Osteoblast (primary cell): ENCODE measurements at regions not wholly inside any gene's neighbourhood (a gene's known extent, or its start where the extent isn't known, plus 50 kb on each side); places are given as distances from the start of the nearest gene placed in this dataset.

Source experiments
- DNase-seq: peaks from one replicate; pipeline ENCODE4 v3.0.0; 2011; ENCODE audit warnings: low spot score, mixed read lengths; ENCODE audit not compliant: insufficient read length; ENCODE audit errors: missing footprints
- H2AFZ ChIP-seq: 2 replicates; pipeline ENCODE4 v1.6.0; 2011; ENCODE audit warnings: mild to moderate bottlenecking, low read length
- H3K27ac ChIP-seq: 2 replicates; pipeline ENCODE4 v1.5.1; 2011; ENCODE audit warnings: mild to moderate bottlenecking, low read depth, low read length, moderate library complexity
- H3K27me3 ChIP-seq: 2 replicates; pipeline ENCODE4 v1.6.0; 2012; ENCODE audit warnings: mild to moderate bottlenecking, control low read depth, inconsistent platforms, low read length, moderate library complexity; ENCODE audit not compliant: insufficient read depth
- H3K36me3 ChIP-seq: 2 replicates; pipeline ENCODE4 v1.5.1; 2011; ENCODE audit warnings: mild to moderate bottlenecking, low read length, control low read depth, moderate library complexity; ENCODE audit not compliant: insufficient read depth
- H3K4me1 ChIP-seq: 2 replicates; pipeline ENCODE4 v1.5.1; 2011; ENCODE audit warnings: mild to moderate bottlenecking, low read length, control low read depth, moderate library complexity; ENCODE audit not compliant: insufficient read depth
- H3K4me2 ChIP-seq: 2 replicates; pipeline ENCODE4 v1.6.0; 2011; ENCODE audit warnings: mild to moderate bottlenecking, low read length; ENCODE audit not compliant: insufficient read depth
- H3K4me3 ChIP-seq: fragments of 200-600 bp; sonication (generic); 3 replicates; pipeline ENCODE4 v1.5.1; 2012; ENCODE audit warnings: mild to moderate bottlenecking, low read length, inconsistent platforms; ENCODE audit not compliant: insufficient read depth
- H3K79me2 ChIP-seq: 2 replicates; pipeline ENCODE4 v1.6.0; 2012; ENCODE audit warnings: mild to moderate bottlenecking, low read length, control low read depth, inconsistent platforms; ENCODE audit not compliant: insufficient read depth
- H3K9me3 ChIP-seq: 2 replicates; pipeline ENCODE4 v1.5.1; 2011; ENCODE audit warnings: low read depth, low read length, control low read depth
- H4K20me1 ChIP-seq: 2 replicates; pipeline ENCODE4 v1.6.0; 2012; ENCODE audit warnings: mild to moderate bottlenecking, low read length, control low read depth; ENCODE audit not compliant: insufficient read depth
- TF ChIP-seq, protein P1 (sequence below): IDR thresholded peaks from 2 replicates; pipeline ENCODE4 v1.5.1; 2011; ENCODE audit warnings: mild to moderate bottlenecking, low read depth, low read length, moderate library complexity; ENCODE audit errors: extremely low read depth

DNA sequence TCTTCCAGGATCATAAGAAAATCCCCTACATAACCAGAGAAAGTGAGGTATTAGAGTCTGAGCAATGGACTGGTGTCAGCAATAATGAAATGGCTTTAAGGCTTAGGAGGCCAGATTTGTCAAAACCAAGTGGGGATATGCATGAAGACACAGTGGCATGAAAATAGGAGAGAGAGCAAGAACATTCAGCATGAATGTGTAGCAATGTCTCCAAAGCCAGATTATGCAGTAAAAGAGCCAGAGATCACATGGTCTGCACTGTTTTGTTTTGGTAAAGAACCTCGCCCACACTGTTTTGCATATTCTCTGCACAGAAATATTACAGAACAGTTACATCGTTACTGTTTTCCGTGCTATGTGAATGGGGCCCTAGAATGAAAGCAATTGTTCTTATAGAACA lies 589.4 kb downstream of the PLPP3 start:
- H3K36me3 ChIP-seq = no peaks in the 10 kb centered on the region
- TF ChIP-seq, protein P1, sequence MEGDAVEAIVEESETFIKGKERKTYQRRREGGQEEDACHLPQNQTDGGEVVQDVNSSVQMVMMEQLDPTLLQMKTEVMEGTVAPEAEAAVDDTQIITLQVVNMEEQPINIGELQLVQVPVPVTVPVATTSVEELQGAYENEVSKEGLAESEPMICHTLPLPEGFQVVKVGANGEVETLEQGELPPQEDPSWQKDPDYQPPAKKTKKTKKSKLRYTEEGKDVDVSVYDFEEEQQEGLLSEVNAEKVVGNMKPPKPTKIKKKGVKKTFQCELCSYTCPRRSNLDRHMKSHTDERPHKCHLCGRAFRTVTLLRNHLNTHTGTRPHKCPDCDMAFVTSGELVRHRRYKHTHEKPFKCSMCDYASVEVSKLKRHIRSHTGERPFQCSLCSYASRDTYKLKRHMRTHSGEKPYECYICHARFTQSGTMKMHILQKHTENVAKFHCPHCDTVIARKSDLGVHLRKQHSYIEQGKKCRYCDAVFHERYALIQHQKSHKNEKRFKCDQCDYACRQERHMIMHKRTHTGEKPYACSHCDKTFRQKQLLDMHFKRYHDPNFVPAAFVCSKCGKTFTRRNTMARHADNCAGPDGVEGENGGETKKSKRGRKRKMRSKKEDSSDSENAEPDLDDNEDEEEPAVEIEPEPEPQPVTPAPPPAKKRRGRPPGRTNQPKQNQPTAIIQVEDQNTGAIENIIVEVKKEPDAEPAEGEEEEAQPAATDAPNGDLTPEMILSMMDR = no peak
- H2AFZ ChIP-seq = no peak overlapping the region
- H4K20me1 ChIP-seq = no peaks in the 10 kb centered on the region
- H3K4me2 ChIP-seq = no peak overlapping the region
- H3K79me2 ChIP-seq = no peaks in the 10 kb centered on the region
- H3K9me3 ChIP-seq = no peaks in the 10 kb centered on the region
- peaks cover 15% of the 10 kb centered on the region for H3K4me1 ChIP-seq
- no peak for DNase-seq
- H3K27me3 ChIP-seq = no peaks in the 10 kb centered on the region
- H3K4me3 ChIP-seq = no peak overlapping the region
- no peak overlapping the region for H3K27ac ChIP-seq

DNA sequence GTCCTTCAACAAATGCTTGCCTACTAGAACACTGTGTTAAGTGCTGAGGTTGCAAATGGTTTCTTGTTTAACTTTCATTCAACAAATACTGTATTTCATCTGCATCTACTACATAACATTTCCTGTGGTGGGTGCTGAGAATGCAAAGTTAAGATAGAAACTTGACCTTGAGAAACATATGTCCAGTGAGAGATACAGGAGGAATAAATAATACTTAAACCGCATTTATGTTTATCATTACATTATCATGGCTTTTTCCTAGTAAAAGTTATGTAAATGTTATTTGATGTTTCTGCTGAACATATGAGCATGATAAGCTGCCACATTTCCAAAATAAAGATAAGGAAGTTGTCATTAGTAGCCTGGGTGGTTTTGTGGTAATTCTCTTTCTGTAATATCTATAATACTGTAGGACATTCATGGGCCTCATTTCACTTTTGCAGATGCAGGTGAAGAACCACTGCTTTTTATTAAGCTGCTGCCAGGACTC lies 590.4 kb downstream of the PLPP3 start:
- Histone ChIP-seq H3K36me3 (no peaks in the 10 kb centered on the region), H4K20me1 (no peaks in the 10 kb centered on the region), H3K4me2 (no peak overlapping the region), H3K9me3 (no peaks in the 10 kb centered on the region), H3K4me1 (peaks cover 15% of the 10 kb centered on the region), H3K27ac (no peak overlapping the region), H3K27me3 (no peaks in the 10 kb centered on the region), H2AFZ (no peak overlapping the region), H3K4me3 (no peak overlapping the region), H3K79me2 (no peaks in the 10 kb centered on the region)
- no peak for DNase-seq
- TF ChIP-seq, protein P1 = no peak

DNA sequence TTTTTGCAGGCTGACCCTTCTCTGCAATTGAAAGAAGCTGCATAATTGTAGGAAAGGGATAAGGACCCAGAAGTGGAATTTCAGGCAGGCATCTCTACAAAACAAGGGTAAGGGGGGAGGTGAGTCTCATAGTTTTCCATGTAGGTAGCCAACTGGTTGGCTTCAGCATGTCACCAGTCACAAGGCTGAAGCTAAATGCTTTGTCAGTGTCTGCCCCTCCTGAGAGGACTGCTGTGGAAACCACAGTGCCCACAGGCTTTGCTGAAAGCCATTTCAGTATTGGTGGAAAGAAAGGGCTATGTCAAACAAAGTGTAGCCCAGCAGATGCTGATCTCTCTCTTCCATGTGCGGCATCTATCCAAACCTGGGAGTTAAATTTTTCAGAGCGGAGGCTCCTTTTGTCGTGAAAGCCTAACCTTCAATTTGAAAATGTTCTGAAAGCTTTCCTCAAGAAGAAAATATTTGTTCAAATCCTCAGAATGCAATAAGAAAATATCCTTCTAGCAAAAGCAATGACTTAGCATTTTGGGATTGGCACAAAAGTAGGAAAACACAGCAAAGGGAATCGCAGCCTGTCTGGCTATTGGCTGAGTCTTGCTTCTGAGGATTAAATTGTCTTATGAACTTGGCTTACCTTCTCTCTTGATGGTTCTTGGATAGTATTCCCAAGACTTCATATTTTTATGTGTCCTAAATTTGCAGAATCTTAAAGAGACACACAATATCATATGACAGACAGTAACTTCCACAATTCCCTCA lies 591.7 kb downstream of the PLPP3 start:
- TF ChIP-seq, protein P1 = no peak
- DNase-seq = no peak

DNA sequence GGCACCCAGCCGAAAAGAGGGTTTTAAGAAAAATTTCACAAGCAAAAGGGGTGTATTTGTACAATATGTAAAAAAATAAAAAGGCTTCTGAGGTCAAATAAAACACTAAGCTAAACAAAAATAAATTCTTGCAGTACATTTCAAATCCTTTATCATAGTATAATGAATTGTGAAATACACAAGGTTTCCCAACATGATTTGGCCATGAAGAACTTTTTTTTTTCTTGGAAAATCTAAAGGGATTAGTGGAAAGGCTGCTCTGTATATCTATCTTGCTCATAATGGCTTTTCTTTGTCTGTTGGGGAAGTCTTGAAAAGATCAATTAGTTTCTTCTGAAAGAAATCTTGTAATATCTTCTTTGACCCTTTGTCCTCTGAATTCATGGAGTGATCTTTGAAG lies 593.4 kb downstream of the PLPP3 start:
- H3K4me1 ChIP-seq = peaks cover 8% of the 10 kb centered on the region
- no peaks in the 10 kb centered on the region for H3K79me2 ChIP-seq
- H3K27me3 ChIP-seq = no peaks in the 10 kb centered on the region
- DNase-seq = no peak
- H3K27ac ChIP-seq = no peak overlapping the region
- H3K9me3 ChIP-seq = no peaks in the 10 kb centered on the region
- no peak overlapping the region for H3K4me2 ChIP-seq
- TF ChIP-seq, protein P1 = no peak
- H2AFZ ChIP-seq = no peak overlapping the region
- no peak overlapping the region for H3K4me3 ChIP-seq
- no peaks in the 10 kb centered on the region for H4K20me1 ChIP-seq
- no peaks in the 10 kb centered on the region for H3K36me3 ChIP-seq

More for the DNA sequence above, 591.7 kb downstream of the PLPP3 start:
- H3K4me1 ChIP-seq = peaks cover 8% of the 10 kb centered on the region
- H2AFZ ChIP-seq = peak overlapping the region; percentile 71
- peak overlapping the region; percentile 55 for H3K4me2 ChIP-seq
- H4K20me1 ChIP-seq = no peaks in the 10 kb centered on the region
- no peaks in the 10 kb centered on the region for H3K27me3 ChIP-seq
- H3K4me3 ChIP-seq = peak overlapping the region; percentile 43
- H3K36me3 ChIP-seq = no peaks in the 10 kb centered on the region
- no peaks in the 10 kb centered on the region for H3K79me2 ChIP-seq
- no peaks in the 10 kb centered on the region for H3K9me3 ChIP-seq
- H3K27ac ChIP-seq = peak overlapping the region; percentile 9
